Tongue (tissue), 1 donor: ENCODE measurements at regions not wholly inside any gene's neighbourhood (a gene's known extent, or its start where the extent isn't known, plus 50 kb on each side); places are given as distances from the start of the nearest gene placed in this dataset.
"Not testable (repeated sequence)": the region's sequence is repeated elsewhere in the genome, so short reads cannot be mapped to it uniquely, and the experiment has no call there.

Source experiments
- DNase-seq: peaks from one replicate; pipeline ENCODE4 v3.0.0-alpha.2; 2015

- DNase-seq = no peak
Measured at GRCh38 chr6:11407414-11407813, 130.1 kb upstream of the TMEM170B start.

- no peak for DNase-seq
Measured at GRCh38 chr6:11404838-11405237, 132.7 kb upstream of the TMEM170B start.

GRCh38 chr6:11404081-11404480 lies 133.5 kb upstream of the TMEM170B start:
- no peak for DNase-seq

- DNase-seq = no peak
Measured at GRCh38 chr6:11403035-11403601, 134.4 kb upstream of the TMEM170B start.

- DNase-seq = not testable (repeated sequence)
Measured at GRCh38 chr6:11402581-11402980, 135.0 kb upstream of the TMEM170B start.

- DNase-seq = not testable (repeated sequence)
Measured at GRCh38 chr6:11401954-11402353, 135.6 kb upstream of the TMEM170B start.

GRCh38 chr6:11398451-11399326 lies 138.9 kb upstream of the TMEM170B start:
- no peak for DNase-seq

- no peak for DNase-seq
Measured at GRCh38 chr6:11397622-11398450, 139.7 kb upstream of the TMEM170B start.

GRCh38 chr6:11396860-11397259 lies 140.7 kb upstream of the TMEM170B start:
- no peak for DNase-seq

GRCh38 chr6:11393713-11394627 lies 143.6 kb upstream of the TMEM170B start:
- no peak for DNase-seq

- no peak for DNase-seq
Measured at GRCh38 chr6:11392778-11393507, 144.6 kb upstream of the TMEM170B start.

- DNase-seq = no peak
Measured at GRCh38 chr6:11391934-11392777, 145.4 kb upstream of the TMEM170B start.

- no peak for DNase-seq
Measured at GRCh38 chr6:11389977-11390376, 147.6 kb upstream of the TMEM170B start.

GRCh38 chr6:11388983-11389944 lies 148.3 kb upstream of the TMEM170B start:
- no peak for DNase-seq

GRCh38 chr6:11387707-11388430 lies 149.7 kb upstream of the TMEM170B start:
- DNase-seq = no peak

GRCh38 chr6:11386726-11387125 lies 150.8 kb upstream of the TMEM170B start:
- no peak for DNase-seq

GRCh38 chr6:11386323-11386722 lies 151.2 kb upstream of the TMEM170B start:
- DNase-seq = no peak
